HEK293 (cell line): ENCODE measurements at regions not wholly inside any gene's neighbourhood (a gene's known extent, or its start where the extent isn't known, plus 50 kb on each side); places are given as distances from the start of the nearest gene placed in this dataset.

ENCODE experiments used
- CTCF ChIA-PET: fragments of 350-600 bp; formaldehyde crosslinking; extraction: SDS; loops from one replicate; lab custom pipeline; 2021; ENCODE audit warnings: antibody characterized with exemption; lab: Yijun Ruan, JAX
- POLR2A ChIA-PET: fragments of 300-600 bp; formaldehyde crosslinking; extraction: SDS; loops from one replicate; lab custom pipeline; 2020; ENCODE audit warnings: antibody characterized with exemption, inconsistent platforms; lab: Yijun Ruan, JAX
- H3K27ac ChIP-seq: fragments of 200-500 bp; sonication (Bioruptor generic); 2 replicates; pipeline ENCODE4 v1.5.1; 2014; ENCODE audit warnings: low read depth, low read length, control low read depth, inconsistent platforms; ENCODE audit errors: extremely low read depth
- H3K36me3 ChIP-seq, 2 experiments: fragments of 200-500 bp in 1 of 2; sonication (Bioruptor generic) in 1 of 2; 1 replicate in 1 of 2; 2 replicates in 1 of 2; pipeline ENCODE4 v1.5.1; 2014 to 2017; ENCODE audit warnings: inconsistent platforms in 2 of 2, low read length in 2 of 2; ENCODE audit not compliant: control insufficient read depth in 2 of 2, insufficient read depth in 1 of 2
- H3K4me1 ChIP-seq: fragments of 200-500 bp; sonication (Bioruptor generic); 2 replicates; pipeline ENCODE4 v1.5.1; 2014; ENCODE audit warnings: mild to moderate bottlenecking, low read length, inconsistent platforms; ENCODE audit not compliant: control insufficient read depth, insufficient read depth
- H3K4me3 ChIP-seq: 2 replicates; pipeline ENCODE4 v1.5.1; 2011; ENCODE audit warnings: low read depth, mild to moderate bottlenecking, control low read depth, low read length, moderate library complexity
- H3K9me3 ChIP-seq: fragments of 200-500 bp; sonication (Bioruptor generic); 2 replicates; pipeline ENCODE4 v1.5.1; 2014; ENCODE audit warnings: low read depth, low read length, inconsistent platforms; ENCODE audit not compliant: control insufficient read depth, insufficient read depth
- BCL11B ChIP-seq: fragments of 450-650 bp; formaldehyde crosslinking; IDR thresholded peaks from 2 replicates; pipeline ENCODE4 v1.5.1; 2016; ENCODE audit warnings: low read depth, missing biosample characterization, missing genetic modification characterization
- BCL6B ChIP-seq: fragments of 450-650 bp; formaldehyde crosslinking; IDR thresholded peaks from 2 replicates; pipeline ENCODE4 v1.5.1; 2017; ENCODE audit warnings: missing biosample characterization, missing genetic modification characterization
- FEZF1 ChIP-seq: fragments of 450-650 bp; formaldehyde crosslinking; IDR thresholded peaks from 2 replicates; pipeline ENCODE4 v1.5.1; 2016; ENCODE audit warnings: missing biosample characterization, missing genetic modification characterization
- HOXA7 ChIP-seq: sonication (generic); formaldehyde crosslinking; IDR thresholded peaks from 2 replicates; pipeline ENCODE4 v1.8.1; 2022; ENCODE audit warnings: missing genetic modification reagents, borderline replicate concordance
- PATZ1 ChIP-seq: fragments of 450-650 bp; formaldehyde crosslinking; IDR thresholded peaks from 2 replicates; pipeline ENCODE4 v1.5.1; 2016; ENCODE audit warnings: missing biosample characterization, missing genetic modification characterization
- ZBTB20 ChIP-seq: fragments of 450-650 bp; formaldehyde crosslinking; IDR thresholded peaks from 2 replicates; pipeline ENCODE4 v1.5.1; 2016; ENCODE audit warnings: missing biosample characterization, missing genetic modification characterization
- ZBTB49 ChIP-seq: fragments of 450-650 bp; formaldehyde crosslinking; IDR thresholded peaks from 2 replicates; pipeline ENCODE4 v1.5.1; 2016; ENCODE audit warnings: missing biosample characterization, missing genetic modification characterization, low read depth
- ZNF133 ChIP-seq: fragments of 450-650 bp; formaldehyde crosslinking; IDR thresholded peaks from 2 replicates; pipeline ENCODE4 v1.5.1; 2016; ENCODE audit warnings: missing biosample characterization, missing genetic modification characterization
- ZNF148 ChIP-seq: fragments of 450-650 bp; formaldehyde crosslinking; IDR thresholded peaks from 2 replicates; pipeline ENCODE4 v1.5.0; 2017; ENCODE audit warnings: missing biosample characterization, missing genetic modification characterization, borderline replicate concordance
- ZNF184 ChIP-seq: fragments of 450-650 bp; IDR thresholded peaks from 2 replicates; pipeline ENCODE4 v1.5.1; 2018; ENCODE audit warnings: missing biosample characterization, mild to moderate bottlenecking, missing genetic modification characterization
- ZNF2 ChIP-seq: fragments of 450-650 bp; formaldehyde crosslinking; IDR thresholded peaks from 2 replicates; pipeline ENCODE4 v1.5.1; 2016; ENCODE audit warnings: missing biosample characterization, missing genetic modification characterization
- ZNF239 ChIP-seq: fragments of 450-650 bp; formaldehyde crosslinking; IDR thresholded peaks from 2 replicates; pipeline ENCODE4 v1.5.1; 2016; ENCODE audit warnings: missing biosample characterization, missing genetic modification characterization
- ZNF274 ChIP-seq, 2 experiments: fragments of 200-500 bp in 1 of 2; fragments of 450-650 bp in 1 of 2; sonication (Bioruptor generic) in 1 of 2; formaldehyde crosslinking in 1 of 2; IDR thresholded peaks; 2 replicates each; pipeline versions ENCODE4 v1.5.1 to v1.6.1; 2014 to 2016; ENCODE audit warnings: borderline replicate concordance in 1 of 2, inconsistent platforms in 1 of 2, low read length in 1 of 2, missing biosample characterization in 1 of 2, missing genetic modification characterization in 1 of 2
- ZNF335 ChIP-seq: fragments of 450-650 bp; formaldehyde crosslinking; conservative IDR thresholded peaks from 2 replicates; pipeline ENCODE4 v1.5.1; 2016; ENCODE audit warnings: missing biosample characterization, missing genetic modification characterization
- ZNF341 ChIP-seq: fragments of 450-650 bp; formaldehyde crosslinking; IDR thresholded peaks from 2 replicates; pipeline ENCODE4; 2016; ENCODE audit warnings: low read depth, missing biosample characterization, missing genetic modification characterization
- ZNF37A ChIP-seq: fragments of 450-650 bp; IDR thresholded peaks from 2 replicates; pipeline ENCODE4 v1.5.1; 2018; ENCODE audit warnings: missing biosample characterization, missing genetic modification characterization
- ZNF48 ChIP-seq: fragments of 450-650 bp; formaldehyde crosslinking; IDR thresholded peaks from 2 replicates; pipeline ENCODE4 v1.5.1; 2016; ENCODE audit warnings: missing biosample characterization, missing genetic modification characterization
- ZNF510 ChIP-seq: fragments of 450-650 bp; formaldehyde crosslinking; IDR thresholded peaks from 2 replicates; pipeline ENCODE4 v1.5.1; 2018; ENCODE audit warnings: mild to moderate bottlenecking, missing genetic modification characterization, missing biosample characterization; ENCODE audit not compliant: insufficient replicate concordance
- ZNF514 ChIP-seq: fragments of 450-650 bp; formaldehyde crosslinking; IDR thresholded peaks from 2 replicates; pipeline ENCODE4 v1.5.1; 2016; ENCODE audit warnings: missing biosample characterization, missing genetic modification characterization
- ZNF544 ChIP-seq: fragments of 450-650 bp; formaldehyde crosslinking; IDR thresholded peaks from 2 replicates; pipeline ENCODE4 v1.5.0; 2017; ENCODE audit warnings: missing biosample characterization, missing genetic modification characterization
- ZNF660 ChIP-seq: fragments of 450-650 bp; IDR thresholded peaks from 2 replicates; pipeline ENCODE4 v1.5.1; 2018; ENCODE audit warnings: missing biosample characterization, mild to moderate bottlenecking, missing genetic modification characterization
- ZNF664 ChIP-seq: fragments of 450-650 bp; formaldehyde crosslinking; IDR thresholded peaks from 2 replicates; pipeline ENCODE4 v1.5.1; 2016; ENCODE audit warnings: missing biosample characterization, missing genetic modification characterization
- ZNF830 ChIP-seq: fragments of 450-650 bp; IDR thresholded peaks from 2 replicates; pipeline ENCODE4 v1.5.0; 2018; ENCODE audit warnings: missing biosample characterization, missing genetic modification characterization, low read depth, mild to moderate bottlenecking, moderate library complexity

- Histone ChIP-seq H3K4me1 (no peaks in the 10 kb centered on the region), H3K4me3 (no peak overlapping the region), H3K27ac (no peak overlapping the region), H3K9me3 (no peaks in the 10 kb centered on the region), H3K36me3 (no peaks in the 10 kb centered on the region)
- TF ChIP-seq ZNF514 (tag by site-specific recombination), result no peak
- no peak for TF ChIP-seq FEZF1
- TF ChIP-seq ZNF335 (tag by site-specific recombination), result no peak
- no peak for TF ChIP-seq ZNF148
- TF ChIP-seq ZNF510 (tag by site-specific recombination), result no peak
- no peak for TF ChIP-seq ZNF37A (tag by site-specific recombination)
- no peak for TF ChIP-seq BCL11B (tag by site-specific recombination)
- TF ChIP-seq ZNF239 (tag by site-specific recombination), result no peak
- no peak for TF ChIP-seq ZNF664 (tag by site-specific recombination)
- no peak for TF ChIP-seq ZBTB20
- POLR2A ChIA-PET, result interaction anchor here (0.6 to 1.1 kb wide), 3 partner anchors 10 to 496 kb away, joined by 3 to 4 read pairs (median 3); no protein-coding TSS in a partner anchor
- CTCF ChIA-PET, result interaction anchor here (0.9 kb wide), 1 partner anchor 273 kb away, joined by 3 read pairs; no protein-coding TSS in a partner anchor
These were observed 71.2 kb upstream of the CCN6 start for GRCh38 chr6:111982681-111983080.

- CTCF ChIA-PET, result interaction anchor here (0.7 to 1.0 kb wide), 3 partner anchors 55 to 274 kb away, joined by 3 to 5 read pairs (median 3); no protein-coding TSS in a partner anchor
- no peaks in the 10 kb centered on the region for H3K36me3 ChIP-seq
- no peaks in the 10 kb centered on the region for H3K4me1 ChIP-seq
- H3K27ac ChIP-seq, result no peak overlapping the region
- POLR2A ChIA-PET, result interaction anchor here (0.7 to 1.1 kb wide), 2 partner anchors 10 to 57 kb away, joined by 3 read pairs; no protein-coding TSS in a partner anchor
- no peaks in the 10 kb centered on the region for H3K9me3 ChIP-seq
- no peak overlapping the region for H3K4me3 ChIP-seq
- TF ChIP-seq ZNF544 (tag by site-specific recombination) (no peak), ZNF274 (IDR thresholded peaks at IDR 0.05; ENCODE audit: low read length) (no peak), ZNF274 (tag by site-specific recombination; IDR thresholded peaks at IDR 0.05; ENCODE audit: borderline replicate concordance) (no peak), ZBTB20 (no peak)
These were observed 70.7 kb upstream of the CCN6 start for GRCh38 chr6:111983193-111983592.

GRCh38 chr6:111984081-111984480, 69.8 kb upstream of the CCN6 start:
- Histone ChIP-seq H3K4me1 (no peaks in the 10 kb centered on the region), H3K4me3 (no peak overlapping the region), H3K27ac (no peak overlapping the region), H3K36me3 (no peaks in the 10 kb centered on the region), H3K9me3 (no peaks in the 10 kb centered on the region)
- ChIA-PET POLR2A (no interaction called here), CTCF (interaction anchor here (0.7 to 1.0 kb wide), 4 partner anchors 44 to 561 kb away, joined by 3 to 5 read pairs (median 4); no protein-coding TSS in a partner anchor)
- TF ChIP-seq ZNF660 (tag by site-specific recombination) (no peak), PATZ1 (tag by site-specific recombination) (no peak), ZNF830 (no peak), ZBTB49 (no peak), ZNF2 (tag by site-specific recombination) (no peak), ZNF48 (no peak), ZNF341 (no peak), ZNF184 (tag by site-specific recombination) (no peak), HOXA7 (CRISPR knock-in tag) (no peak), BCL6B (tag by site-specific recombination) (no peak), ZNF133 (tag by site-specific recombination) (no peak)
